Stimulated activated CD4-positive, alpha-beta T cell treated with anti-CD3 and anti-CD28 coated beads, TNF-alpha, amount 100 ng/mL, for 24 hours (primary cell): ENCODE measurements at regions not wholly inside any gene's neighbourhood (a gene's known extent, or its start where the extent isn't known, plus 50 kb on each side); places are given as distances from the start of the nearest gene placed in this dataset.
A peak's percentile ranks its signal among the peaks of the same experiment; 100 is the strongest.

ENCODE experiments used
- DNase-seq, 3 experiments: peaks; one replicate each; pipeline ENCODE4 v3.0.0-alpha.2; 2020; ENCODE audit warnings: low read depth in 3 of 3

- DNase-seq, result no peak
These were observed 55.1 kb upstream of the PAGE4 start for GRCh38 chrX:49773993-49774392.

GRCh38 chrX:49767236-49767635 is 61.9 kb upstream of the PAGE4 start:
- DNase-seq, result no peak

DNA sequence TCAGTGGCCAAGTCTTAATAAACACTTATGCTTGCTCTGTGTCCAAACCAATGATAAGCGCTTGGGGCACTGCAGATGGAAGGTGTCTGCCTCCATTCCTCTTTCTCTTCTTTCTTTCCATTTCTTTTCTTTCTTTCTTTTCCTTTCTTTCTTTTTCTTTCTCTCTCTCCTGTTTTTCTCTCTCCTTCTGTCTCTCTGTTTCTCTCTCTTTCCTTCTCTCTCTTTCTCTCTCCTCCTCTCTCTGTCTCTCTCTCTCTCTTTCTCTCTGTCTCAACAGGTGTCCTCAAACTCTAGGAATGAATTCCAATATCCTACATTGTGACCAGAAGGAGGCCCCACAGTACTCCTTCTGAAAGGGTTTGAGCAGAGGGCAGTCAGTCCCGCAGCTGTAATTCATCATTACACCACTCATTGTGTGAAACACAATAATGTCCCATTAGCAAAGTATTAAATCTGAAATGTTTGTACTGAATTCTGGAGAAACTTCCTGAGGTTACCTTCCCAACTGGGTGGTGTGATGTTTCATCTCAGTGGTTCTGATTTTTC is 66.5 kb upstream of the PAGE1 start:
- no peak for DNase-seq

DNA sequence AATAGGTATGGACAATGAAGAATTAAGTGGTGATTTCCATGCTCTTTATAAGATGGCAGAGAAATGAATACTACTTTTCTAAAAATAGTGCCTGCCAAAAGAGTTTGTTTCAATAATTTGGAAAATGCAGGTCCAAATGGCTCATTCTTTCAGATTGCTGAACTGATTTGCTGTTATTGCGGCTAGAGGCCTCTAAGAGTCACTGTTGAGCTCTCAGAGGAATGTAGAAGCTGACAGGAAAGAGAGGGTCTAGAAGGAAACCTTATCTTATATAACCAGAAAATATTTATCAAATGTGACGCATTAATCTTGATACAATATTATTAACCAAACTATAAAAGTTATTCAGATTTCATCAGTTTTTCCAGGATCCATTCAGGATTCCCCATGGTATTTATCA is 65.7 kb upstream of the PAGE1 start:
- DNase-seq, result no peak

DNA sequence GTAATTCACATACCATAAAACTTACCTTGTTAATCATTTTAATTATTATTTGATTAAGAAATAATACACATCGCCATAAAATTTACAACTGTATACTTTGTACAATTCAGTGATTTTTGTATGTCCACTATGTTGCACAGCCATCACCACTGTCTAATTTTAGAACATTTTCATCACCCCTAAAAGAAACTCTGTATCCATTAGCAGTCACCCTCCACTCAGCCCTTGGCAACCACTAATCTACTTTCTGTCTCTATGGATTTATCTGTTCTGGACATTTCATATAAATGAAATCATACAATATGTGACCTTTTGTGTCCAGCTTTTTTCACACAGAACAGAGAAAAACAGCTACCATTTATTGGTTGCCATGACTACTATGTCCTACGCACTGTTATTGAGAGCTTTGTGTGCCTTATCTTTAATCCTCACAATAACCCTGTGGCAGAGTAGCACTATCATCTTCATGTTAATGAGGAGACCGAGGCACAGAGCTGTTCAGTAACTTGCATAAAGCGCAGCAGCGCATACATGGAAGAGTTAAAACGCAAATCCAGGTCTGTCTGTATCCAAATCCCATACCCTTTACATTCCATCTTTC is 64.6 kb upstream of the PAGE1 start:
- DNase-seq, result no peak

DNA sequence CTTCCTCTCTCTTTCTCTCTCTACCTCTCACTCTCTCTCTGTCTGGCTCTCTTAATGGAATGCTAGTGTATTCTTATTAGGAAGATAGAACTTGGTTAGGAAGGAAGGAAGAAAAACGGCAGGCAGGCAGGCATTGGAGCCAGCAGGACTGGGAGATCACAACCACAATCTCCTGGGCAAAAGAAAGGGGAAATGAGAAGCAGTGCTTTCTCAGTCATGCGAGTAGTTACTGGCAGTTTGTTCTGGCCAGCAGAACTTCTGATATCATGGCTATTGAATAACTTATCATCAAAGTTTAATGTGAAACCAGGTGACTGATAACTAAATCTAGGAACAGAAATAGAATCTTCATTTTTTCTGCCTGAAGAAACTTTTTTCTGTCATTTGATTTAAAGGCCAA is 60.9 kb upstream of the PAGE1 start:
- DNase-seq, result no peak

DNA sequence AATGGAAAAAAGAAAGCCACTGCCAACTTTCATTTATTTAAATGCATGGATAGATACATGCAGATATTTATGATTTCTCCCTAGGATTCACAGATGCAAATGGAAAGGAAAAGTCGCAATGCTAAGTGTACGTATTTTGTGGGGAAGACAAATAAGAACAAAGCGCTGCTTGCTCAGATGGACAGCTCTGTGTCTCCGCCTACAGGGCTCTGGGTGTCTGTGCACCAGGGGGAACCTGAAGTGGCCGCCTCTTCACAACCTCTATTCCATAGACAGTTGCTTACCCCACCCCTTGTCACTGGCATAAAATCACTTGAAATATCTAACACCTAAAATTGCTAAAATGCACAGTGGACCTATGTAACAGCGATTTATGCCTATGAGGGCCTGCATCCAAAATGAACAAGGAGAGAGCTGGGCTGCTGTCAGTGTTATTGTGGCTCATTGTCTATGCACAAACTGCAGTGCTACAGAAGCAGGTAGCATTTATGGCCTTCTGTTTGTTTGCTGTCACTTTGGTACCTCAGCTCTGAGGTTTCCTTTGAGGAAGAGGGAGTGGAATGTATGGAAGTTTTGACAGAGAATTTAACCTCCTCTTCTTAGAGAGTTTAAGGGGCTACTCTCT is 58.6 kb upstream of the PAGE1 start:
- peak; percentile 12 to 21 (median 15) for DNase-seq

GRCh38 chrX:49753691-49754090 is 57.9 kb upstream of the PAGE1 start:
- DNase-seq, result no peak

GRCh38 chrX:49748211-49748956 is 52.6 kb upstream of the PAGE1 start:
- DNase-seq, result no peak

- DNase-seq, result no peak
These were observed 50.5 kb upstream of the PAGE1 start for GRCh38 chrX:49746306-49746705.
